HepG2 (cell line): ENCODE measurements at regions not wholly inside any gene's neighbourhood (a gene's known extent, or its start where the extent isn't known, plus 50 kb on each side); places are given as distances from the start of the nearest gene placed in this dataset.

Source experiments
- ADNP ChIP-seq: sonication (generic); formaldehyde crosslinking; IDR thresholded peaks from 2 replicates; pipeline ENCODE4 v1.4.0; 2020; ENCODE audit warnings: missing genetic modification reagents
- CHD4 ChIP-seq: fragments of 200-600 bp; sonication (generic); IDR thresholded peaks from 2 replicates; pipeline ENCODE4 v1.7.0; 2017; ENCODE audit warnings: mild to moderate bottlenecking, low read length, borderline replicate concordance
- CREM ChIP-seq, 2 experiments: sonication (generic) in 1 of 2; formaldehyde crosslinking in 1 of 2; IDR thresholded peaks; 2 replicates each; pipeline versions ENCODE4 v1.4.0 to v1.6.1; 2016 to 2020; ENCODE audit warnings: antibody characterized with exemption in 1 of 2, mild to moderate bottlenecking in 1 of 2, missing genetic modification reagents in 1 of 2
- CTCF ChIP-seq: sonication (generic); formaldehyde crosslinking; IDR thresholded peaks from 2 replicates; pipeline ENCODE4 v1.5.0; 2020; ENCODE audit warnings: mild to moderate bottlenecking, missing genetic modification reagents, moderate library complexity
- JUNB ChIP-seq: sonication (generic); formaldehyde crosslinking; IDR thresholded peaks from 2 replicates; pipeline ENCODE4 v1.8.0; 2022; ENCODE audit warnings: missing genetic modification reagents, mild to moderate bottlenecking, borderline replicate concordance
- NR2C2 ChIP-seq: sonication (generic); formaldehyde crosslinking; IDR thresholded peaks from 2 replicates; pipeline ENCODE4 v1.4.0; 2020; ENCODE audit warnings: missing genetic modification reagents, mild to moderate bottlenecking, moderate library complexity, borderline replicate concordance
- PHF21A ChIP-seq: sonication (generic); formaldehyde crosslinking; IDR thresholded peaks from 2 replicates; pipeline ENCODE4 v1.5.0; 2020; ENCODE audit warnings: mild to moderate bottlenecking, missing genetic modification reagents
- TF ChIP-seq, protein P1 (sequence below): sonication (generic); formaldehyde crosslinking; IDR thresholded peaks from 2 replicates; pipeline ENCODE4 v1.4.0; 2020; ENCODE audit warnings: mild to moderate bottlenecking, missing genetic modification reagents, borderline replicate concordance

GRCh38 chr12:112591488-112591887, 172.7 kb downstream of the PTPN11 start:
- TF ChIP-seq JUNB, result no peak
- TF ChIP-seq ADNP (CRISPR knock-in tag), result no peak
- no peak for TF ChIP-seq CHD4
- TF ChIP-seq CTCF (CRISPR knock-in tag), result no peak
- no peak for TF ChIP-seq CREM (IDR thresholded peaks at IDR 0.05)
- TF ChIP-seq CREM (CRISPR knock-in tag; IDR thresholded peaks at IDR 0.05), result no peak
- no peak for TF ChIP-seq PHF21A (CRISPR knock-in tag)
- TF ChIP-seq, protein P1, sequence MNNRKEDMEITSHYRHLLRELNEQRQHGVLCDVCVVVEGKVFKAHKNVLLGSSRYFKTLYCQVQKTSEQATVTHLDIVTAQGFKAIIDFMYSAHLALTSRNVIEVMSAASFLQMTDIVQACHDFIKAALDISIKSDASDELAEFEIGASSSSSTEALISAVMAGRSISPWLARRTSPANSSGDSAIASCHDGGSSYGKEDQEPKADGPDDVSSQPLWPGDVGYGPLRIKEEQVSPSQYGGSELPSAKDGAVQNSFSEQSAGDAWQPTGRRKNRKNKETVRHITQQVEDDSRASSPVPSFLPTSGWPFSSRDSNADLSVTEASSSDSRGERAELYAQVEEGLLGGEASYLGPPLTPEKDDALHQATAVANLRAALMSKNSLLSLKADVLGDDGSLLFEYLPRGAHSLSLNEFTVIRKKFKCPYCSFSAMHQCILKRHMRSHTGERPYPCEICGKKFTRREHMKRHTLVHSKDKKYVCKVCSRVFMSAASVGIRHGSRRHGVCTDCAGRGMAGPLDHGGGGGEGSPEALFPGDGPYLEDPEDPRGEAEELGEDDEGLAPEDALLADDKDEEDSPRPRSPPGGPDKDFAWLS (CRISPR knock-in tag), result no peak
- TF ChIP-seq NR2C2 (CRISPR knock-in tag), result no peak
